ENCODE measurements at regions not wholly inside any gene's neighbourhood (a gene's known extent, or its start where the extent isn't known, plus 50 kb on each side); places are given as distances from the start of the nearest gene placed in this dataset.

DNA sequence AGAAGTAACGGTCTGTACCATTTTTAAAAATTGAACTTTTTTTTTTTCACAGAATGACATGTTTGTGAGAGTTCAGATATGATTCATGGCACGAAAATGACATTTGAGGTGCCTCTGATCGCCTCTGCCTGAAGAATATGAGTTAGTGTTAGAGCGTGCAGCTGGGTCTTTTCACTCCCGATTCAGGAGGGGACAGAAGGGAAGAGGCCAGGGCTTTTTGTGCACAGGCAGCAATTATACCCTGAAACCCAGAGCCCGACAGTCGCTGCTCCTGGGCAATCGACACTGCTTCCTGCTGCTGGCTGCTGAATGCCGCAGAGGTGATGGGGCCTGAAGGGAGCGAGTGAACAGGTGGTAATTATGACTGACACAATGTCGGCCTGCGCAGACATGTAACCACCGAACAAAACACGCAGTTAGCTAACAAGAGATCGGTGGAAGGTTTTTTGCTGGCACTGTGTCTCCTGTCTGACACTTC, 652.0 kb upstream of the NOX3 start:
- DNase-seq = peak; percentile 99

DNA sequence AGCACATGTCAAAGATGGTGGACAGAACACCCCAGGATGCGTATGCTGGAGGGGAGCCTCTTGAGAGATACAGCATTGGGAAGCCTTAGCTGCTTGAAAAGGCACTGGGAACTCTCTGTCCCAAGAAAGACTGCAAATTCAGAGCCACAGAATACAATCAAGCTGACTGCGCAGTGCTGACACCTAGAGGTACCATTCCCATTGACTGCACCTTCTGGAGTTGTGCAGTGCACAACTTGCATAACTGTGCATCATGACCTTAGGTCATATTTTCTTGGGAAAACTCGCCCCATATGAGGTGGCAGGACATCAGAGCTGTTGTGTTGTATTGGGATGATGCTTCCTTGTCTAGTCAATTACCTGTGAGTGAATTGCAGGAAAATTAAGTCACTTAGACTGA, 646.5 kb upstream of the NOX3 start:
- DNase-seq = no peak

DNA sequence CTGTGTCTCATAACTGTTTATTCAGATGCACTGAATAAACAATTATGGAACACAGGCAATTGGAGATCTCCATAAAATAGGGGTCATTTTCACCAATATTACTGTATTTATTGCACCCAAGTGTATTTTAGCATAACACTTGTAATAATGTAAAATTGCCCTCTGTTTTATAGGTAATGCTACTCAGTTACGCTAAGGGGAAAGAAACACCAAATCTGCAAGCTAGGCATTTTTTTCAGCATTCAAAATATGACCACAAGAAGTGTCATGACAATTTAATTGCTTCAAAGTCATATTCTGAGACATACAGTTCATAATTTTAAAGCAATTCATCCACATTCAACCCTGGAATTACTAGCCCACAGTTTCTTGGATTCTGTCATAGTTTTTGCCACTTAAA, 643.2 kb upstream of the NOX3 start:
- no peak for DNase-seq

DNA sequence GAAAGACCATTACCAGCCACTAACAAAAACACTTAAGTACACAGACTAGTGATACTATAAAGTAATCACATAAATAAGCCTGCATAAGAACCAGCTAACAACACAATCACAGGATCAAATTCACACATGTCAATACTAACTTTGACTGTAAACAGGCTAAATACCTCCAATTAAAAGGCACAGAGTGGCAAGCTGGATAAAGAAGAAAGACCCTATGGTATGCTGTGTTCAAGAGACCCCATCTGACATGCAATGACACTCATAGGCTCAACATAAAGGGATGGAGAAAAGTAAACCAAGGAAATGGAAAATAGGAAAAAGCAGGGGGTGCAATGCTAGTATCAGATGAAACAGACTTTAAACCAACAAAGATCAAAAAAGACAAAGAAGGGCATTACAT, 631.8 kb upstream of the NOX3 start:
- DNase-seq = no peak

GRCh38 chr6:156082012-156082411, 626.4 kb upstream of the NOX3 start:
- no peak for DNase-seq

GRCh38 chr6:156080371-156080770, 624.7 kb upstream of the NOX3 start:
- no peak for DNase-seq

- DNase-seq = peak; percentile 35
Measured at GRCh38 chr6:156068881-156069280, 613.2 kb upstream of the NOX3 start.

GRCh38 chr6:156065849-156066248, 610.2 kb upstream of the NOX3 start:
- DNase-seq = no peak

DNA sequence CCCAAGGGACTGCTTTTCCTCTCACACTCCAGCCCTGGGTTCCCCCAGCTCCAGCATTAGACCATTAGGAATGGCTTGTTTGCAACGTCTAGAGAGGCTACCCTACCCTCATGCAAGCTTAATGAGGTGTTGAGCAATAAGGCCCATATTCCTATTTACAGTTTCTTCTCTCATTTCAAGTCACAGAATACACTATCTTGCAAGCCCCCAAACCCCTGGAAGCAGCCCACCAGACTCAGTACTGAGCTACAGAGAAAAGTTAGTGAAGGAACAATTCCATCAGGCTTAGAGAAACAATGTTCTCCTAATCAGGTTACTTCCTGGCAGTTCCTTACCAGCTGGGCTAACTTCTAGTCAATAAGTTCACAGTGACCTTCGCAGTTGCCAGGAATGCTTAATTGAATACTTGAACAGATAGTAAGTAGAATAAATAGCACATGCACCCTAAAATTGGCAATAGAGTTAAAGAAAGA, 606.5 kb upstream of the NOX3 start:
- DNase-seq = no peak

GRCh38 chr6:156061465-156061864, 605.8 kb upstream of the NOX3 start:
- DNase-seq = no peak

DNA sequence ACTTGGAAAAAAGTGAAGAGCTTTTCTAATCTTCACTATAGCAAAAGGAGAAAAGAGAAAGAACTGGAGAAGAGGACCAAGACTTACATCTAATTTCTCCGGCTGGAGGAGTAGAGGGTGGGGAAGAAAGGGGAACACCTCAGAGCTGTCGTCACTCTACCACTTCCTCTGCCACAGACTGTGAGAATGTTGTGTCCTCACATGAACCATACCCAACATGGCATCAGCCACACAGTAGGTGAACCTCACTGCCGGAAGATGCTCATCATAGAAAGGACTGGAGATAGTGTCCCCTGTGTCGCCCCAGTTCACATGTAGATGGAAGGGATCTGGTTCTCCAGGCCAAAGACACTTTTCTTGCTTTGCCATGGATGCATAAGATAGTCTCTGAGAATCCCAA, 604.4 kb upstream of the NOX3 start:
- no peak for DNase-seq

DNA sequence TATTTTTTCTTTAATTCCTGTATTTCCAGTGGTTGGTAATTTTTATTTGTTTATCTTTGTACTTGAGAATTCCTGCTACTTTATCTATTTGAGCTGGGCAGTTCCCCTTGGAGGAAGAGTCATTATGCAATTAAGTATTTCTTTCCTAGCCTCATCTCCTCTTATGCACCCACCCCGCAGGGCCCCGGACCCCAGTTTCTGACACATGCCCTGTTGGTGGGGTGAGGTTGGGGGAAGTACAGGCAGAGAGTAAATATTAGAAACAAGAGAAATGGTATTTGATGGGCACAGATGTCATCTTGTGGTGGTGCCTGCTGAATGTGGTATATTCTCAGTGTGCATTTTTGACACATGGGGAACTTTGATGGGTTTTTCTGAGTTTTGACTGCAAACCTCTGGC, 602.7 kb upstream of the NOX3 start:
- DNase-seq = no peak

GRCh38 chr6:156057869-156058268, 602.2 kb upstream of the NOX3 start:
- DNase-seq = no peak

GRCh38 chr6:156056085-156056484, 600.4 kb upstream of the NOX3 start:
- no peak for DNase-seq

DNA sequence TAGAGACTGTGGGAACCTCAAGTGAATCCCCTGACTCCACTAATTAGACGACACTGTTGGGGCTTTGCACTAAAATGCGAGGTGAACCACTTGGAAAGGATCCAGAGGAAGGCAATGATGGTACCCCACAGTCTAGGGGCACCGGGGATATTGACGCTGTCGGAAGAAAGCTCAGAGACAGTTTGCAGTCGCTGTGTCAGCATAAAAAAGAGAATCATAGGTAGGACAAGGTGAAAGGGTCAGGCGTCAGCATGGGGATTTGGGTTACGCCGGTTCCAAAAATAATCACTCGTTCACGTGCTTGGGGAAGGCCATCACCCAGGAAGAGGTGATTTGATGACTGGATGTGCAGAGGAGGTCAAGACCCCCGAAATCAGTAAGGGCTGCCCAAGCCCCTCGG, 598.0 kb upstream of the NOX3 start:
- DNase-seq = no peak

DNA sequence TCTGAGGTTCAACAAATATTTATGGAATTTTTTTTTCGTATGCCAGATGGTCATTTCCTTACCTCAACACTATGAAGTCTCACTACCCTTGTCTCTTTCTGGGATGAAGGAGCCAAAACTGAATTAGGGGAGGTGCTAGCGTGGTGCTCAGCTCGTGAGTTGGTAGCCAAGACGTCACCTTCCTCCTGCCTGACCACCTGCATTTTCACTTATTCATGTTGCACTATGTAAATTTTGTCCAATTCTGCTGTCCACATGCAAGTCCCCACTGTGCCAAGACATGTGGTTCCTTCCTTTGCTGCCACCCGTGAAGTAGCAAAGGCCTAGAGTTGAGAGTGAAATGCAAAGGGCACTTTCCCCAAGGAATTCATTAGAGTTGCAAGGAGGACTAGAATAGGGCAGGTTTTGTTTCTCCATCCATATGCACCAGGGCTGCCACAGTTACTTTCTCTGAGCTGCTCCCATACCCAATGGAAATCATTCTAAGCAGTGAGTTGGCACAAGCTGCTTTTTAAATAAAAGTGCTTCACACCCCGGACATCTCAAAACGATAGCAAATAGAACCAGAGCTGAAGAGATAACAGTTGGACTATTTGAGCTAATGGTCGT, 591.3 kb upstream of the NOX3 start:
- DNase-seq = no peak

DNA sequence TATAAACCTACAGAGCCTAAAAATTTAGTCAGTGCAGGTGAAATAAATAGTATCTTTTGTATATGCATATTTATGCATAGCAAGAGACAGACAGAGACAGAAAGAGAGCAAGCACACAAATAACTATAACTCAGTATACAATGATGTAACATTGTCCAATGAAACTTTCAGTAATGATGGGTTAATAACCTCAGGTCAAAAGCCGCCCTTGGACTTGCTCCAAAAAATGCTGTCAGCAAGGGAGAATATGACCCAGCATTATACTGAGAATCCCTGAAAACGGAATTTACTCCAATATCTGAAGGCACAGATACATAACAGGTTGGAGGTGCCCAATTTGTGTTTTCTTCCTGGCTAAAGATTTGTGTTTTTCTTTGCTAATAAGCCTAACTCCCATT, 590.6 kb upstream of the NOX3 start:
- no peak for DNase-seq

DNA sequence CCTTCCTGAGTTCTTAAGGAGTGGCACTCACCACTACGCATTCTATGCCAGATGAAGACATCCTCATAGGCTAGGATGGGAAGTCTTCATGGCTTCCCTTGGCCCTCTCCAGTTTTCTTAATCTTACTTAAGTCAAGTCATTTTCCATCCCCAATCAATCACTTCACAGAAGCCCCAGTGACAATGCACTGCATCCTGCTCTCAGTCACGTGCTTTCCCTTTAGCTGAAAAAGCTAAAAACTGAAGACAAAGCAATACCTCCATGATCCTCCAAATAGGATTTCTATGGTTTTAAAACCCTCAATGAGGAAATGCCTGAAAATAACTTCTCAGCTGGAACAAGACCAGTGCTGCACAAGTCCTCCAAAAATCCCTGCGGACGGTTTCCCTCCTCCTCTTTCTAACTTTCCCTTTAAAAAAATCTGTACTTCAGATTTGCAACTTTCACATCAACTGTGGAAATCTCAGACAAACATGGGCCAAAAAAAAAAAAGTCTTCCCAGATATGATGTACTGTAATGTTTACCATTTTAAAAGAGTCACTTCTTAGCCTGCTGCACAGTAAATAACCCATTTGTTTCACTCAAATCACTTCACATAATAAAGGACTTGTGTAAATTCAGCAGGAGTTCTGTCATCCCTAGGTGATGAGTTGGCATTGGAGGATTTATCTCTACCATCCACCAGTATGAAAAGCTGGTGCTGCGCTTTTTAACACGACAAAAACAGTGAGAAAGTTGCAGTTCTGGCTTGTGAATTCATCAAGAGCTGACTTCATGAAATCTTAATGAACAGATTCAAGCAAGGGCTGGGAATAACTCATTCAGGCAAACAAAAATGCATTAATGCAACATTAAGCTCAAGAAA, 590.0 kb upstream of the NOX3 start:
- no peak for DNase-seq

- DNase-seq = no peak
Measured at GRCh38 chr6:156033598-156033997, 578.0 kb upstream of the NOX3 start.

DNA sequence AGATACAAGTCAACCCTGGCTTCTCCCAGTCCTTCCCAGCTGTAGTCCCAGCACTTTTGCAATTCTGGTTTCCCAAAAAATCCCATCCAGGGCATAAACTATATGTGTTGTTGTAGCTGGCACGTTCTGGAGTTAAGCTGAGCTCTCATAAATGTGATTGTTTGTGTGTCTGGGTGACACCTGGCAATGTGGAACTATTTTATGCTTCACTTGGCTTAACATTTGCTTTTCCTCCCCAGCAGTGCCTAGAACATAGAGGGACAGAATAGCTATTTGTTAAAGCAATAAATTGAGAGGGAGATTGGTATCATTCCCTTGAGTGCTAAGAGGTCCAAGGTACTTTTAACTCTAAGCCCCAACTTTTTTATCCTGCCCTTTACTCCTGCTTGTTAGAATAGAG, 575.9 kb upstream of the NOX3 start:
- no peak for DNase-seq

GRCh38 chr6:156030053-156030452, 574.4 kb upstream of the NOX3 start:
- no peak for DNase-seq

DNA sequence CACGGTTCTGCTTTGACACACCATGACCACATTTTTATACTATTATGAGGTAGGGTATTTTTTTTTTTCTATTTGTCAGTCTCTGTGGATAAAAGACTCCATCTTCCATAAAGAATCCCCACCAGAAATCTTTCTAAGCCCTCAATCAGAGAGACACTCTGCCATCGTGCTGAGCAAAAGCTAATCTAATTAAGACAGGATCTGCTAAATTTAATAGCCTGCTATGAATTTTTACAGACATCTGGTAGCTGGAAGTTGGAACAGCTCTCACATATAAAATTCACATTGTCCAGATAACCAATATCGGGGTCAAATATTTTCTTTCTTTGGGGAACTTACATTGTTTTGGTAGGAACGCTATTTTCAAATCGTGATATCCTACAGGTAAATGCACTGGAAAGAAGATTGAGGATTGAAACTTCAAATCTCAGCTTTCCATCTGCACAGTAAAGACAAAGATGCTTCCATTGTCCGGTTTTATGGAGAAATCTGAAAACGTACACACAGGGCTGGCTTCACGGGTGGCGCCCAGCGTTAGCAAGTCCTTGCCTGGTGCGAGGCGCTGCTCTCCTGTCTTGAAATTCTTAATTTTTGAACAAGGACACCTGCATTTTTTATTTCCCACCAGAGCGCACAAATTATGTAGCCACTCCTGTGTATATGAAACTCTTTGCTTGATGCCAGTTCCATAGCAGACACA, 573.8 kb upstream of the NOX3 start:
- no peak for DNase-seq

DNA sequence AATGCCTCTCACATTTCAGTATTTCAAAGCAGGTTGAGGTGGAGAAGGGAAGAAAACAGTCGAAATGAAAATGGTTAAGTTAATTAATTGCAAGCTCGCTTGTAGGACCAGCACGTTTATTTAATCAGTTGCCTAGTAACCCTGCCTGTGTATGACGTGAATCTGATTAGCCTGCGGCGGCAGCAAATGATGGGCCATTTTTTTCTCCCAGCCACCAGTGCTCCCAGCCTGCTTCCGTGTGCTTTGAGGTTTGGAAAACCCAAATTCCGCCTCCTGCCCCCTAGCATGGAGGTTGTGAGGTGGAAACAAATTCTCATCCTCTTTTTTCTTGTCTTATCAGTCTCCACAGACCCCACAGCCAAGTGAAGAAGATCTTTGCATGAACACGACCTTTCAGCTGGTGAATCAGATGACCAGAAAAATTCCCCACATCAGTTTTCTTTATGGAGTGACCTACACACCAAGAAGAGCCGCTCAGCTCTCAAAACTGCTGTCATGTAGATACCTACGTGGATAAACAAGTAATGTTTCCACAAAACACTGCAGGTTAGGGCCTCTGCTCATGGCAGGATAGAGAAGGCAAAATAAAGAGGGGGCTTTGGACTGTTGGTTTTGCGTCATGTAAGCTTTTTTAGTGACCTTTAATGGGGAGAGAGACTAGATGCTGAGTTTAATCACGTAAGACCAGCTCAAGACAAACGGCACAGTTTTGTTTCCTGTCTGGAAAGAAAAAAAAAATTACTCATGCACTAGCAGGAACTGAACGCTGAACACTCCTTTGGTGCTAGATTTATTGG, 572.9 kb upstream of the NOX3 start:
- no peak for DNase-seq

Data from NCI-H1105 (cell line).